ENCODE measurements at regions not wholly inside any gene's neighbourhood (a gene's known extent, or its start where the extent isn't known, plus 50 kb on each side); places are given as distances from the start of the nearest gene placed in this dataset.

DNA sequence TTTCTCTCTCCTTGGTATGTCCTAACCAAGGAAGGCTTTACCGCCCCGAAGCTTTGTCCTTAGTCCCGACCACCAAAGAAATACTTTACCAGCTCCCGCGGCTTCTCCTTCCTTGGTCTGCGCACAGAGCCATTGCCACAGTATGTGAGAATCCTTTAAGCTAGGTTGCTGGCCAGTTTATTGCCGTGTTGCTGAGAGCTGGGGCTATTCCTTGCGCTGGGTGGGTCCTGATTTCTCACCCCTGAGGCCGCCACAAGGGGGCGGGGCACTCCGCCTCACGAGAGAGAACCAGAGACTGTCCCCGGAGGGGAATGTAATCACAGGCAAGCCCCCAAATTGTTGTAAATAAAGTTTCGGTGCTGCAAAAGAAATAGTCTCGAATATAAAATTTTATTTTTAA lies 331.0 kb upstream of the PCDH10 start:
- no peaks in the 10 kb centered on the region for H4K20me1 ChIP-seq (ENCODE audit: control insufficient read depth, insufficient read depth, insufficient read length)
- no peaks in the 10 kb centered on the region for H3K79me1 ChIP-seq (ENCODE audit: insufficient read depth, low read depth, low read length, poor library complexity, severe bottlenecking)
- no peak overlapping the region for H4K8ac ChIP-seq (replicated peaks; ENCODE audit: insufficient read length, low read depth, low read length)
- H3K23ac ChIP-seq (ENCODE audit: insufficient read length, low read depth, low read length), result no peak overlapping the region
- H3K18ac ChIP-seq (ENCODE audit: insufficient read length, low read depth, low read length), result no peak overlapping the region
- TF ChIP-seq, protein P1, sequence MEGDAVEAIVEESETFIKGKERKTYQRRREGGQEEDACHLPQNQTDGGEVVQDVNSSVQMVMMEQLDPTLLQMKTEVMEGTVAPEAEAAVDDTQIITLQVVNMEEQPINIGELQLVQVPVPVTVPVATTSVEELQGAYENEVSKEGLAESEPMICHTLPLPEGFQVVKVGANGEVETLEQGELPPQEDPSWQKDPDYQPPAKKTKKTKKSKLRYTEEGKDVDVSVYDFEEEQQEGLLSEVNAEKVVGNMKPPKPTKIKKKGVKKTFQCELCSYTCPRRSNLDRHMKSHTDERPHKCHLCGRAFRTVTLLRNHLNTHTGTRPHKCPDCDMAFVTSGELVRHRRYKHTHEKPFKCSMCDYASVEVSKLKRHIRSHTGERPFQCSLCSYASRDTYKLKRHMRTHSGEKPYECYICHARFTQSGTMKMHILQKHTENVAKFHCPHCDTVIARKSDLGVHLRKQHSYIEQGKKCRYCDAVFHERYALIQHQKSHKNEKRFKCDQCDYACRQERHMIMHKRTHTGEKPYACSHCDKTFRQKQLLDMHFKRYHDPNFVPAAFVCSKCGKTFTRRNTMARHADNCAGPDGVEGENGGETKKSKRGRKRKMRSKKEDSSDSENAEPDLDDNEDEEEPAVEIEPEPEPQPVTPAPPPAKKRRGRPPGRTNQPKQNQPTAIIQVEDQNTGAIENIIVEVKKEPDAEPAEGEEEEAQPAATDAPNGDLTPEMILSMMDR (conservative IDR thresholded peaks at IDR 0.05), result peak; percentile 83
- H3K9me3 ChIP-seq (ENCODE audit: control insufficient read depth, low read depth, low read length), result no peaks in the 10 kb centered on the region
- no peak overlapping the region for H3K4me2 ChIP-seq (ENCODE audit: insufficient read depth, insufficient read length, low read length)
- no peak overlapping the region for H3K9ac ChIP-seq (ENCODE audit: extremely low read depth, insufficient read length, low read length)
- peak overlapping the region; percentile 75 for H2AFZ ChIP-seq (ENCODE audit: low read length)
- H2BK5ac ChIP-seq (ENCODE audit: insufficient read length, low read length), result no peak overlapping the region
- Mint-ChIP-seq H3K36me3 (ENCODE audit: insufficient read depth in 1 of 3, low read depth in 3 of 3) (peaks cover 0 to 4% (median 0%) of the 10 kb centered on the region in 3 experiments; a peak in 1 of 7 replicates), H3K9me3 (peaks cover 0 to 3% of the 10 kb centered on the region in 2 experiments; a peak in 1 of 5 replicates), H3K27me3 (ENCODE audit: low read depth) (peaks cover 3% of the 10 kb centered on the region; the same call in 1 of the 2 replicates), H3K4me3 (peak overlapping the region in 1 of 2 experiments; percentile 63; a peak in 2 of 5 replicates), H3K27ac (peak overlapping the region in 1 of 3 experiments; percentile 74; a peak in 2 of 7 replicates), H3K4me1 (peaks cover 3 to 9% of the 10 kb centered on the region in 2 experiments; a peak in 3 of 4 replicates)
- H3K14ac ChIP-seq (ENCODE audit: insufficient read depth, low read length), result no peak overlapping the region
- no peak overlapping the region for H2BK15ac ChIP-seq (ENCODE audit: low read depth, low read length)
- H3K79me2 ChIP-seq (ENCODE audit: insufficient read depth, low read length), result no peaks in the 10 kb centered on the region
- H3K56ac ChIP-seq (ENCODE audit: insufficient read length, low read depth, low read length), result no peak overlapping the region
- H2AK5ac ChIP-seq (ENCODE audit: insufficient read length, low read length), result no peak overlapping the region
- H2BK20ac ChIP-seq (ENCODE audit: low read depth, low read length, poor library complexity, severe bottlenecking), result no peak overlapping the region
- peak; percentile 87 for DNase-seq
- no CpG with 5 or more reads among the region's 15 CpGs for WGBS (ENCODE audit: extremely low coverage, insufficient read length, low lambda C conversion rate)
- H3T11ph ChIP-seq (ENCODE audit: low read length), result no peak overlapping the region
- no peak overlapping the region for H2BK120ac ChIP-seq (ENCODE audit: low read depth, low read length, poor library complexity, severe bottlenecking)
- no peaks in the 10 kb centered on the region for H3K23me2 ChIP-seq (ENCODE audit: insufficient read length, low read depth, low read length, poor library complexity, severe bottlenecking)
- H3K4me1 ChIP-seq (ENCODE audit: insufficient read depth, low read length), result no peaks in the 10 kb centered on the region
- H4K91ac ChIP-seq (ENCODE audit: insufficient read length, low read depth, low read length), result no peak overlapping the region
- H4K5ac ChIP-seq (ENCODE audit: insufficient read length, low read depth, low read length), result no peak overlapping the region
- H2BK12ac ChIP-seq (ENCODE audit: insufficient read length, low read depth, low read length), result no peak overlapping the region
- H3K27ac ChIP-seq (ENCODE audit: insufficient read length, low read depth, low read length), result no peak overlapping the region
- no peak overlapping the region for H3K4ac ChIP-seq (ENCODE audit: low read depth, low read length)
- no peaks in the 10 kb centered on the region for H3K27me3 ChIP-seq (ENCODE audit: insufficient read depth, low read length)
